Activated T-helper 17 cell treated with anti-CD3 and anti-CD28 coated beads, Interleukin-2, amount 50 U/mL, for 72 hours (primary cell): ENCODE measurements at regions not wholly inside any gene's neighbourhood (a gene's known extent, or its start where the extent isn't known, plus 50 kb on each side); places are given as distances from the start of the nearest gene placed in this dataset.

Experiments used
- ATAC-seq: fragments of 150-1000 bp; cut with Tn5 transposase; replicated peaks from 2 replicates; pipeline ENCODE4 v1.10.0; 2021; ENCODE audit warnings: mild to moderate bottlenecking, moderate library complexity
- H3K27ac Mint-ChIP-seq: one replicate; pipeline ENCODE4 v1.8.0; 2022; ENCODE audit warnings: mixed read lengths
- H3K27me3 Mint-ChIP-seq: one replicate; pipeline ENCODE4 v1.8.0; 2022; ENCODE audit warnings: mixed read lengths
- H3K36me3 Mint-ChIP-seq: one replicate; pipeline ENCODE4 v1.8.0; 2022; ENCODE audit warnings: low read depth, mild to moderate bottlenecking, mixed read lengths
- H3K4me1 Mint-ChIP-seq: one replicate; pipeline ENCODE4 v1.8.0; 2022; ENCODE audit warnings: mixed read lengths
- H3K4me3 Mint-ChIP-seq: one replicate; pipeline ENCODE4 v1.8.0; 2022; ENCODE audit warnings: mild to moderate bottlenecking, mixed read lengths
- H3K9me3 Mint-ChIP-seq: one replicate; pipeline ENCODE4 v1.8.0; 2022; ENCODE audit warnings: mixed read lengths

- Mint-ChIP-seq H3K27ac (no peak overlapping the region), H3K36me3 (no peaks in the 10 kb centered on the region), H3K27me3 (no peaks in the 10 kb centered on the region), H3K9me3 (peaks cover 12% of the 10 kb centered on the region), H3K4me3 (no peak overlapping the region), H3K4me1 (no peaks in the 10 kb centered on the region)
- no peak for ATAC-seq
These were observed 553.1 kb upstream of the BCHE start for GRCh38 chr3:166390303-166390702.

GRCh38 chr3:166388321-166388720, 551.1 kb upstream of the BCHE start:
- no peak for ATAC-seq
- no peaks in the 10 kb centered on the region for H3K4me1 Mint-ChIP-seq
- H3K27ac Mint-ChIP-seq: no peak overlapping the region
- no peak overlapping the region for H3K4me3 Mint-ChIP-seq
- no peaks in the 10 kb centered on the region for H3K36me3 Mint-ChIP-seq
- H3K9me3 Mint-ChIP-seq: peaks cover 4% of the 10 kb centered on the region
- no peaks in the 10 kb centered on the region for H3K27me3 Mint-ChIP-seq

GRCh38 chr3:166372571-166373106, 535.4 kb upstream of the BCHE start:
- Mint-ChIP-seq H3K27me3 (no peaks in the 10 kb centered on the region), H3K4me1 (no peaks in the 10 kb centered on the region), H3K27ac (no peak overlapping the region), H3K9me3 (peaks cover 40% of the 10 kb centered on the region), H3K4me3 (no peak overlapping the region), H3K36me3 (no peaks in the 10 kb centered on the region)
- no peak for ATAC-seq

- Mint-ChIP-seq H3K27ac (no peak overlapping the region), H3K36me3 (no peaks in the 10 kb centered on the region), H3K9me3 (peaks cover 24% of the 10 kb centered on the region), H3K4me1 (no peaks in the 10 kb centered on the region), H3K4me3 (no peak overlapping the region), H3K27me3 (no peaks in the 10 kb centered on the region)
- ATAC-seq: no peak
These were observed 530.8 kb upstream of the BCHE start for GRCh38 chr3:166367947-166368533.

- Mint-ChIP-seq H3K27ac (no peak overlapping the region), H3K27me3 (no peaks in the 10 kb centered on the region), H3K36me3 (no peaks in the 10 kb centered on the region), H3K9me3 (no peaks in the 10 kb centered on the region), H3K4me1 (no peaks in the 10 kb centered on the region), H3K4me3 (no peak overlapping the region)
- no peak for ATAC-seq
These were observed 525.5 kb upstream of the BCHE start for GRCh38 chr3:166362698-166363097.

GRCh38 chr3:166360720-166361119, 523.5 kb upstream of the BCHE start:
- Mint-ChIP-seq H3K9me3 (no peaks in the 10 kb centered on the region), H3K4me3 (no peak overlapping the region), H3K27ac (no peak overlapping the region), H3K36me3 (no peaks in the 10 kb centered on the region), H3K4me1 (no peaks in the 10 kb centered on the region), H3K27me3 (no peaks in the 10 kb centered on the region)
- ATAC-seq: no peak

GRCh38 chr3:166351461-166351860, 514.2 kb upstream of the BCHE start:
- Mint-ChIP-seq H3K4me3 (no peak overlapping the region), H3K9me3 (peaks cover 20% of the 10 kb centered on the region), H3K27ac (no peak overlapping the region), H3K4me1 (no peaks in the 10 kb centered on the region), H3K27me3 (no peaks in the 10 kb centered on the region), H3K36me3 (no peaks in the 10 kb centered on the region)
- no peak for ATAC-seq

- Mint-ChIP-seq H3K27me3 (no peaks in the 10 kb centered on the region), H3K27ac (no peak overlapping the region), H3K9me3 (peaks cover 16% of the 10 kb centered on the region), H3K36me3 (no peaks in the 10 kb centered on the region), H3K4me1 (no peaks in the 10 kb centered on the region), H3K4me3 (no peak overlapping the region)
- no peak for ATAC-seq
These were observed 503.5 kb upstream of the BCHE start for GRCh38 chr3:166340604-166341266.

GRCh38 chr3:166324401-166324800, 487.2 kb upstream of the BCHE start:
- Mint-ChIP-seq H3K36me3 (no peaks in the 10 kb centered on the region), H3K27ac (no peak overlapping the region), H3K9me3 (peaks cover 9% of the 10 kb centered on the region), H3K4me3 (no peak overlapping the region), H3K4me1 (no peaks in the 10 kb centered on the region), H3K27me3 (no peaks in the 10 kb centered on the region)
- no peak for ATAC-seq

GRCh38 chr3:166322391-166322790, 485.2 kb upstream of the BCHE start:
- Mint-ChIP-seq H3K9me3 (peaks cover 15% of the 10 kb centered on the region), H3K36me3 (no peaks in the 10 kb centered on the region), H3K27me3 (no peaks in the 10 kb centered on the region), H3K27ac (no peak overlapping the region), H3K4me1 (no peaks in the 10 kb centered on the region), H3K4me3 (no peak overlapping the region)
- ATAC-seq: no peak

GRCh38 chr3:166307756-166308350, 470.6 kb upstream of the BCHE start:
- no peaks in the 10 kb centered on the region for H3K4me1 Mint-ChIP-seq
- no peak for ATAC-seq
- no peak overlapping the region for H3K4me3 Mint-ChIP-seq

GRCh38 chr3:166304584-166304983, 467.4 kb upstream of the BCHE start:
- ATAC-seq: no peak
- Mint-ChIP-seq H3K36me3 (no peaks in the 10 kb centered on the region), H3K27ac (no peak overlapping the region), H3K4me1 (no peaks in the 10 kb centered on the region), H3K9me3 (peaks cover 11% of the 10 kb centered on the region), H3K4me3 (no peak overlapping the region), H3K27me3 (no peaks in the 10 kb centered on the region)

More at GRCh38 chr3:166307756-166308350, 470.6 kb upstream of the BCHE start:
- Mint-ChIP-seq H3K36me3 (no peaks in the 10 kb centered on the region), H3K27me3 (no peaks in the 10 kb centered on the region), H3K27ac (no peak overlapping the region), H3K9me3 (peaks cover 3% of the 10 kb centered on the region)

GRCh38 chr3:166303681-166304080, 466.5 kb upstream of the BCHE start:
- no peak for ATAC-seq
- no peak overlapping the region for H3K27ac Mint-ChIP-seq
- no peaks in the 10 kb centered on the region for H3K27me3 Mint-ChIP-seq
- no peaks in the 10 kb centered on the region for H3K36me3 Mint-ChIP-seq
- H3K4me3 Mint-ChIP-seq: no peak overlapping the region
- peaks cover 8% of the 10 kb centered on the region for H3K9me3 Mint-ChIP-seq
- H3K4me1 Mint-ChIP-seq: no peaks in the 10 kb centered on the region

GRCh38 chr3:166302331-166302730, 465.1 kb upstream of the BCHE start:
- no peaks in the 10 kb centered on the region for H3K4me1 Mint-ChIP-seq
- no peak overlapping the region for H3K27ac Mint-ChIP-seq
- no peak for ATAC-seq
- H3K27me3 Mint-ChIP-seq: no peaks in the 10 kb centered on the region
- peaks cover 8% of the 10 kb centered on the region for H3K9me3 Mint-ChIP-seq
- no peaks in the 10 kb centered on the region for H3K36me3 Mint-ChIP-seq
- H3K4me3 Mint-ChIP-seq: no peak overlapping the region

- Mint-ChIP-seq H3K27ac (no peak overlapping the region), H3K4me3 (no peak overlapping the region), H3K9me3 (peaks cover 7% of the 10 kb centered on the region), H3K4me1 (no peaks in the 10 kb centered on the region), H3K36me3 (no peaks in the 10 kb centered on the region), H3K27me3 (no peaks in the 10 kb centered on the region)
- ATAC-seq: no peak
These were observed 459.1 kb upstream of the BCHE start for GRCh38 chr3:166296179-166296783.
